H1 (cell line): ENCODE measurements at regions not wholly inside any gene's neighbourhood (a gene's known extent, or its start where the extent isn't known, plus 50 kb on each side); places are given as distances from the start of the nearest gene placed in this dataset.
A peak's percentile ranks its signal among the peaks of the same experiment; 100 is the strongest.

ENCODE experiments used
- CTCF ChIA-PET: fragments of 300-600 bp; sonication (Branson Sonifier 250); formaldehyde crosslinking; loops from one replicate; lab custom pipeline; 2021; ENCODE audit not compliant: partially characterized antibody; lab: Charles Lee
- POLR2A ChIA-PET: fragments of 300-600 bp; sonication (Branson Sonifier 250); formaldehyde crosslinking; loops from one replicate; lab custom pipeline; 2021; ENCODE audit warnings: inconsistent platforms; ENCODE audit not compliant: partially characterized antibody; lab: Charles Lee
- DNase-seq, 2 experiments: peaks; one replicate each; pipeline versions ENCODE4 v3.0.0 to v3.0.0-alpha.2; 2010 to 2022; ENCODE audit warnings: low spot score in 2 of 2, low read depth in 1 of 2, mixed read lengths in 1 of 2
- FAIRE-seq: peaks from 2 replicates; lab custom pipeline; 2011; peaks lifted over from hg19 to GRCh38; lab: Jason Lieb, UNC
- H2AFZ ChIP-seq: 2 replicates; pipeline ENCODE4 v1.8.1; 2012; ENCODE audit warnings: low read length, inconsistent platforms
- H2AK5ac ChIP-seq: 2 replicates; pipeline ENCODE4 v1.6.1; 2013; ENCODE audit warnings: low read depth, low read length
- H2BK120ac ChIP-seq: replicated peaks from 2 replicates; pipeline ENCODE3; 2013; ENCODE audit warnings: low read depth, low read length, inconsistent platforms
- H2BK12ac ChIP-seq: 2 replicates; pipeline ENCODE4 v1.6.1; 2013; ENCODE audit warnings: low read depth, low read length
- H2BK15ac ChIP-seq: 2 replicates; pipeline ENCODE4 v1.6.1; 2013; ENCODE audit warnings: low read length
- H2BK20ac ChIP-seq: 2 replicates; pipeline ENCODE4 v1.6.1; 2013; ENCODE audit warnings: low read length
- H2BK5ac ChIP-seq: 2 replicates; pipeline ENCODE4 v1.6.1; 2013; ENCODE audit warnings: low read depth, low read length
- H3K14ac ChIP-seq: 2 replicates; pipeline ENCODE4 v1.6.1; 2013; ENCODE audit warnings: inconsistent platforms; ENCODE audit not compliant: insufficient read length
- H3K18ac ChIP-seq: 2 replicates; pipeline ENCODE4 v1.6.1; 2013; ENCODE audit warnings: low read length; ENCODE audit errors: extremely low read depth
- H3K23ac ChIP-seq: 2 replicates; pipeline ENCODE4 v1.6.1; 2013; ENCODE audit warnings: inconsistent platforms; ENCODE audit not compliant: insufficient read length
- H3K23me2 ChIP-seq: 2 replicates; pipeline ENCODE4 v1.6.1; 2013; ENCODE audit warnings: low read depth, low read length
- H3K27ac ChIP-seq: 2 replicates; pipeline ENCODE4 v1.6.1; 2011; ENCODE audit warnings: low read depth, low read length, inconsistent platforms
- H3K27me3 ChIP-seq, 4 experiments: replicated peaks in 1 of 4; 1 replicate in 1 of 4; 2 replicates in 3 of 4; pipeline versions ENCODE4 v1.6.1 to v1.8.1; 2011 to 2013; ENCODE audit warnings: low read length in 3 of 4, mild to moderate bottlenecking in 3 of 4, inconsistent platforms in 2 of 4, mixed read lengths in 2 of 4, moderate library complexity in 1 of 4; ENCODE audit not compliant: control insufficient read depth in 3 of 4, insufficient read depth in 3 of 4; ENCODE audit errors: extremely low read depth in 1 of 4
- H3K36me3 ChIP-seq, 4 experiments: 2 replicates each; pipeline versions ENCODE4 v1.6.1 to v1.8.1; 2011 to 2013; ENCODE audit warnings: mild to moderate bottlenecking in 4 of 4, low read length in 3 of 4, moderate library complexity in 2 of 4, control low read depth in 1 of 4, inconsistent platforms in 1 of 4; ENCODE audit not compliant: insufficient read depth in 4 of 4, control insufficient read depth in 2 of 4
- H3K4ac ChIP-seq: replicated peaks from 2 replicates; pipeline ENCODE3; 2013; ENCODE audit warnings: low read length, low read depth, mixed read lengths, inconsistent platforms; ENCODE audit not compliant: insufficient read length
- H3K4me1 ChIP-seq, 4 experiments: replicated peaks in 1 of 4; 1 replicate in 1 of 4; 2 replicates in 3 of 4; pipeline versions ENCODE4 v1.6.1 to v1.8.1; 2011 to 2013; ENCODE audit warnings: low read length in 3 of 4, inconsistent platforms in 2 of 4, mixed read lengths in 1 of 4; ENCODE audit not compliant: insufficient read depth in 4 of 4, control insufficient read depth in 3 of 4
- H3K4me2 ChIP-seq, 2 experiments: 2 replicates each; pipeline versions ENCODE4 v1.6.1 to v1.8.1; 2011 to 2013; ENCODE audit warnings: low read depth in 2 of 2, low read length in 2 of 2, control low read depth in 1 of 2, inconsistent platforms in 1 of 2, mild to moderate bottlenecking in 1 of 2; ENCODE audit not compliant: insufficient read depth in 1 of 2
- H3K4me3 ChIP-seq, 4 experiments: fragments of 200-600, 300-600 bp in 1 of 4; sonication (generic), shearing (Covaris generic), sonication (Bioruptor Twin) in 1 of 4; 2 replicates each; pipeline versions ENCODE4 v1.5.1 to v1.8.1; 2011 to 2016; ENCODE audit warnings: low read length in 4 of 4, low read depth in 3 of 4, control low read depth in 2 of 4, inconsistent platforms in 2 of 4, mild to moderate bottlenecking in 2 of 4, mixed read lengths in 1 of 4, moderate library complexity in 1 of 4; ENCODE audit not compliant: insufficient read depth in 2 of 4; ENCODE audit errors: extremely low read depth in 1 of 4
- H3K56ac ChIP-seq: replicated peaks from 2 replicates; pipeline ENCODE3; 2013; ENCODE audit warnings: low read depth, mild to moderate bottlenecking, mixed read lengths, low read length, inconsistent platforms; ENCODE audit not compliant: insufficient read length
- H3K79me1 ChIP-seq: 2 replicates; pipeline ENCODE4 v1.6.1; 2013; ENCODE audit warnings: low read depth, low read length, control low read depth
- H3K79me2 ChIP-seq, 2 experiments: 2 replicates each; pipeline versions ENCODE4 v1.6.1 to v1.8.1; 2012 to 2013; ENCODE audit warnings: low read length in 2 of 2, mild to moderate bottlenecking in 2 of 2, inconsistent platforms in 1 of 2; ENCODE audit not compliant: insufficient read depth in 2 of 2, control insufficient read depth in 1 of 2
- H3K9ac ChIP-seq, 4 experiments: replicated peaks in 1 of 4; 1 replicate in 1 of 4; 2 replicates in 3 of 4; pipeline versions ENCODE4 v1.6.1 to v1.8.1; 2011 to 2013; ENCODE audit warnings: low read depth in 3 of 4, low read length in 3 of 4, control low read depth in 2 of 4, mild to moderate bottlenecking in 2 of 4, moderate library complexity in 2 of 4, inconsistent platforms in 1 of 4; ENCODE audit errors: extremely low read depth in 1 of 4
- H3K9me3 ChIP-seq, 2 experiments: 2 replicates each; pipeline versions ENCODE4 v1.6.1 to v1.8.1; 2012 to 2013; ENCODE audit warnings: mild to moderate bottlenecking in 2 of 2, moderate library complexity in 2 of 2, control low read depth in 1 of 2, inconsistent platforms in 1 of 2, low read depth in 1 of 2, low read length in 1 of 2, mixed read lengths in 1 of 2; ENCODE audit not compliant: insufficient read depth in 2 of 2
- H4K20me1 ChIP-seq, 2 experiments: replicated peaks in 1 of 2; 2 replicates each; pipeline versions ENCODE3 to v1.8.1; 2011 to 2013; ENCODE audit warnings: inconsistent platforms in 2 of 2, low read length in 2 of 2, mild to moderate bottlenecking in 1 of 2; ENCODE audit not compliant: insufficient read depth in 2 of 2, control insufficient read depth in 1 of 2
- H4K5ac ChIP-seq: 2 replicates; pipeline ENCODE4 v1.6.1; 2013; ENCODE audit warnings: low read length, low read depth, mixed read lengths, inconsistent platforms; ENCODE audit not compliant: insufficient read length
- H4K8ac ChIP-seq: 2 replicates; pipeline ENCODE4 v1.8.0; 2013; ENCODE audit warnings: mild to moderate bottlenecking, moderate library complexity, low read length, inconsistent platforms; ENCODE audit not compliant: insufficient read depth; ENCODE audit errors: extremely low read depth
- H4K91ac ChIP-seq: replicated peaks from 2 replicates; pipeline ENCODE3; 2013; ENCODE audit warnings: low read length, mixed read lengths, inconsistent platforms; ENCODE audit not compliant: insufficient read length
- ATF2 ChIP-seq: IDR thresholded peaks from 2 replicates; pipeline ENCODE4 v1.6.1; 2012; ENCODE audit warnings: low read length, inconsistent platforms
- BACH1 ChIP-seq: IDR thresholded peaks from 2 replicates; pipeline ENCODE4 v1.6.1; 2012; ENCODE audit warnings: low read length, improper control_type of control experiment
- CEBPB ChIP-seq: IDR thresholded peaks from 2 replicates; pipeline ENCODE4 v1.6.1; 2012; ENCODE audit warnings: low read depth, low read length
- CREB1 ChIP-seq: IDR thresholded peaks from 2 replicates; pipeline ENCODE4 v1.6.1; 2012; ENCODE audit warnings: inconsistent platforms
- CTCF ChIP-seq, 3 experiments: IDR thresholded peaks; 1 replicate in 2 of 3; 2 replicates in 1 of 3; pipeline versions ENCODE4 v1.5.1 to v1.6.1; 2011; ENCODE audit warnings: low read length in 3 of 3, mild to moderate bottlenecking in 3 of 3, inconsistent platforms in 2 of 3, low read depth in 1 of 3, moderate library complexity in 1 of 3; ENCODE audit not compliant: insufficient read depth in 1 of 3; ENCODE audit errors: control extremely low read depth in 1 of 3
- JUN ChIP-seq: IDR thresholded peaks from 2 replicates; pipeline ENCODE4 v1.6.1; 2011; ENCODE audit warnings: low read depth, mild to moderate bottlenecking, improper control_type of control experiment, low read length
- RFX5 ChIP-seq: IDR thresholded peaks from 2 replicates; pipeline ENCODE4 v1.6.1; 2011; ENCODE audit warnings: low read depth, low read length, improper control_type of control experiment, borderline replicate concordance
- SIX5 ChIP-seq: IDR thresholded peaks from 2 replicates; pipeline ENCODE4 v1.6.1; 2011; ENCODE audit warnings: mild to moderate bottlenecking, low read depth, low read length
- WGBS, 2 experiments: shearing (Covaris generic) in 1 of 2; methylation state at CpG; one replicate each; pipeline versions ENCODE4 v1.1.6 to v1.1.7; 2013 to 2015; ENCODE audit warnings: low lambda C conversion rate in 2 of 2, mixed read lengths in 2 of 2, inconsistent platforms in 1 of 2, low coverage in 1 of 2, missing lambda C conversion rate in 1 of 2; ENCODE audit not compliant: insufficient replicate concordance in 2 of 2, insufficient coverage in 1 of 2, insufficient read length in 1 of 2; ENCODE audit errors: extremely low coverage in 1 of 2, missing lambda C conversion rate in 1 of 2; 5-methylcytosine and 5-hydroxymethylcytosine counted together

- no peaks in the 10 kb centered on the region; a peak in 1 of 7 replicates for H3K27me3 ChIP-seq
- H3K4ac ChIP-seq = no peak overlapping the region
- TF ChIP-seq BACH1 (no peak), CEBPB (no peak), CTCF (IDR thresholded peaks at IDR 0.05; ENCODE audit: control extremely low read depth in 1 of 3, insufficient read depth in 1 of 3, low read depth in 1 of 3, low read length in 3 of 3) (no peak), ATF2 (no peak), JUN (no peak), CREB1 (no peak), SIX5 (no peak), RFX5 (no peak)
- H2BK120ac ChIP-seq = no peak overlapping the region
- H4K8ac ChIP-seq = no peak overlapping the region
- no peak overlapping the region for H3K56ac ChIP-seq
- H3K36me3 ChIP-seq = no peaks in the 10 kb centered on the region
- H4K91ac ChIP-seq = no peak overlapping the region
- 89% methylated on average over 10 of the region's 10 CpGs; no CpG with 5 or more reads in 1 of the 2 experiments for WGBS, 2 experiments
- H2AFZ ChIP-seq = 0 out of 2 replicates have a peak overlapping the region, but pooled peaks have one; percentile 67
- no peak overlapping the region for H3K14ac ChIP-seq
- peak overlapping the region; percentile 72; the same call in 1 of the 2 replicates for H2BK20ac ChIP-seq
- H2AK5ac ChIP-seq = 0 out of 2 replicates have a peak overlapping the region, but pooled peaks have one; percentile 39
- H4K5ac ChIP-seq = no peak overlapping the region
- H3K9me3 ChIP-seq = no peaks in the 10 kb centered on the region
- no peak overlapping the region for H2BK12ac ChIP-seq
- DNase-seq (no peak), FAIRE-seq (no peak)
- no peak overlapping the region for H2BK5ac ChIP-seq
- no peak overlapping the region for H3K4me2 ChIP-seq
- CTCF ChIA-PET = interaction anchor here (0.9 kb wide), 1 partner anchor 146 kb away, joined by 3 read pairs; no protein-coding TSS in a partner anchor
- no peak overlapping the region for H3K23ac ChIP-seq
- H4K20me1 ChIP-seq = no peaks in the 10 kb centered on the region
- no peak overlapping the region for H3K4me3 ChIP-seq
- no peak overlapping the region for H3K18ac ChIP-seq
- H3K23me2 ChIP-seq = no peaks in the 10 kb centered on the region
- POLR2A ChIA-PET = no interaction called here
- no peak overlapping the region for H3K9ac ChIP-seq
- no peaks in the 10 kb centered on the region for H3K79me1 ChIP-seq
- no peaks in the 10 kb centered on the region for H3K79me2 ChIP-seq
- peaks cover 0 to 2% (median 0%) of the 10 kb centered on the region in 4 experiments; a peak in 2 of 7 replicates for H3K4me1 ChIP-seq
- no peak overlapping the region for H3K27ac ChIP-seq
- 0 out of 2 replicates have a peak overlapping the region, but pooled peaks have one; percentile 55 for H2BK15ac ChIP-seq
Observed at GRCh38 chr2:8278709-8279354, 403.0 kb upstream of the ID2 start.
